HG02938 (cell line): ENCODE measurements at regions not wholly inside any gene's neighbourhood (a gene's known extent, or its start where the extent isn't known, plus 50 kb on each side); places are given as distances from the start of the nearest gene placed in this dataset.

Experiments
- ATAC-seq: cut with Tn5 transposase; IDR thresholded peaks from one replicate; pipeline ENCODE4 v1.9.1; 2021; ENCODE audit warnings: mild to moderate bottlenecking, moderate library complexity; ENCODE audit not compliant: unreplicated experiment

DNA sequence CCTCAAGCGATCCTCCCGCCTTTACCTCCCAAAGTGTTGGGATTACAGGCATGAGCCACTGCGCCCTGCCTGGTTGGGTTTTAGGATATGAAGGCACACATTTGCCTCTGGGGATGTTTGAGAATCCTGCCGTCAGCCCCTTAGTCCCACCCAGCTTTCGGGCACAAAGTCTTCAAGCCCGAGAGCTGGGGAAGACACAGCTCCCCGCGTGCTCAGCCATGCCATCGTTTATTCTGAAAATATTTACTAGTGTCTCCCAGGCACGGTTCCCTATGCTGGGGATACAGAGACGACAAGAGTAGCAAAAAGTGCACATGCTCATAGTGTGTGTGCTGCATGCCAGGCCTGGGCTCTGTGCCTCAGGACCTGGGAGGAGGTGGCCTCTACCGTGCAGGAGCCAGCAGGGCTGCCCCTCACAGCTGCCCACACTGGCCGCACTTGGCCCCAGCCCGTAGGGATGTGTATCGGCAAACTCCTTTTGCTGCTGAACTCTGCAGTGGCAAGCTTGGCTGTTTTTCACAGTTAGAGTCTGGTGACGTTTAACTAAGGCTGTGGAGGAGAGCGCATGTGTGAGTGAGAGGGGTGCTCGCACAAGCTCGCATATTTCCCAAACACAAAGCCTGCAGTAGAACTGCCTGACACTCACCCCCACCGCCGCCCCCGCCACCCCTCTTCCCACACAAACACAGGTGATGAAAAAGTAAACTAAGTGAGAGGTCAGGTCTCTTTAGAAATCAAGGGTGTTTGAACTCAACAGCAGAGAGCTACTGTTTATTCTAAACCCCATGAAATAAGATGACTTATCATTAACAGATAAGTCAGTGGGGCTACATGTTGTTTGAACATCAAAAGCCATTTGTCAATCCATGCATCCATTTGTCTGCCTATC, 266.4 kb downstream of the MRTFB start:
- ATAC-seq: no peak

- ATAC-seq: no peak
These were observed 264.2 kb downstream of the MRTFB start for GRCh38 chr16:14335297-14335696.

GRCh38 chr16:14334366-14335080, 263.4 kb downstream of the MRTFB start:
- ATAC-seq: no peak

DNA sequence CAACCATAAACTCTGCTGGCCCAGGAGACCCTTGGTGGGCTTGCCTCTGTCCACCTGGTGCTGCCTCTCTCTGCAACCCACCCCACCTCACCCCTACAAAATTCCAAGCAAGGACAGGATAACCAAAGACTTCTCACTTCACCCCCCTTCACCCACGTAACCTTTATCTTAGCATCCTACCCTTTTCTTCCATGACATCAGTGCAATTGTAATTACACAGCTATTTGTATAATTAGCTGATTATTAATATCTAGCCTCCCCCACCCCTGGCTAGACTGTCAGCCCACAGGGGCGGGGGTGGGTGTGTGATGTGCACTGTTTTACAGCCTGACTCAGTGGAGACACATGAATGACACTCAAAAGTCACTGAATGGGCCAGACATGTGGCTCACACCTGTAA, 262.2 kb downstream of the MRTFB start:
- no peak for ATAC-seq

DNA sequence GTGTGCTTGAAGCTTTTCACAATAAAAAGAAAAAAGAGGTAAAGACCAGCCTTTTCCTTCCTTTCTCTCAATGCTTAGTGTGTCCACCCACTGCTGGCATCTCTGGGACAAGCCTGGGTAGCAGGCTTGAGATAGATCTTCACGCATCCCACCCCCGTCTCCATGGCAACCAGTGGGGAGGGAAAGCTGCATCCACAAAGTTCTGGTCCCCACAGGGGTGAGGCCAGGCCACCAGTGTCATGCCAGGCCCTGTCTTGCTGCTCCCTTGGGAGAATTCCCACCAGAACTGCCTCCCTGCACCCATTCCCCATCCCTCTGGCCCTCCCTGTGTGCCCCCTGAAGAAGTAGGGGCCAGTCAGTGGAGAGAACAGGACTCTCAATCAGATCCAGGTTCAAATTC, 259.9 kb downstream of the MRTFB start:
- ATAC-seq: no peak

- ATAC-seq: no peak
These were observed 258.7 kb downstream of the MRTFB start for GRCh38 chr16:14329727-14330350.

DNA sequence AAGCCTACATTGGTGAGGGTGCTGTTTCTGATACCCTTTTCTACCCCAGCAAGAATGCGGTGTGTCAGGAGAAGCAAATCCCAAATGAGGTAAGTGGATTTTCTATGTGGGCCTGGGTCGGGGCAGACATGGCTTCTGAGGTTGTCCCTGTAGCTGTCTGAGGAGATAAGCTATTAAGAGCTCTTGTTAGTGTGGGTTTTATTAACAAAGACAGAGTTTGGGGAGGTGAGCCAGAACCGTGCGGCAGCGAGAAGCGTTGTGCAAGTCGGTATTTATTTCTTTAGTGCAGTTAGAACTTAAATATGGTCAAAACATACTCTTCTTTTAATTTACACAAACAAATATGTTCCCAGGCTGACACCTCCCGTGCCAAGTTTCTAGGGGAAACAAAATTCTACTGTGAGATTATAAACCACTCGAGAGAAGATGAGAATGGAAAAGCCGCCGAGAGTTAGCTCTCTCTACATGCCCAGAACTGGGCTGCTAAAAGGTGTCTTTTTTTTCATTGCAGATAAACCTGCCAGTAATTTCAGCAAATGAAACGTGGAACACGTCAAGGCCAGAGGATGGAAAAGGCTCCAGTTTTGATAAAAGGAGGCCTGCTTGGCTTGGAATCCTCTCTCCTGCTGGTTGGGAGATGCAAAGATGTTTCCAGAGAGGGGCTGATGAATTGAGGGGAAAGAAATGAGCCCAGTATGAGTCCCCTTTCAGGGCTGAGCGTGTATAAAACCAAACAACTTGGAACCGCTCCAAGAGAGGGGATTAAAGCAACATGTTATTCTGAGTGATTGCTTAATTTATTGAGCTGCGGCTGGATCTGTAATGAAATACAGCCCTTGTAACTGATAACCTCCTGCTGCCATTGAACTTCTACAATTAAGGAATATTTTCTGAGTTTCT, 254.6 kb downstream of the MRTFB start:
- ATAC-seq: no peak

DNA sequence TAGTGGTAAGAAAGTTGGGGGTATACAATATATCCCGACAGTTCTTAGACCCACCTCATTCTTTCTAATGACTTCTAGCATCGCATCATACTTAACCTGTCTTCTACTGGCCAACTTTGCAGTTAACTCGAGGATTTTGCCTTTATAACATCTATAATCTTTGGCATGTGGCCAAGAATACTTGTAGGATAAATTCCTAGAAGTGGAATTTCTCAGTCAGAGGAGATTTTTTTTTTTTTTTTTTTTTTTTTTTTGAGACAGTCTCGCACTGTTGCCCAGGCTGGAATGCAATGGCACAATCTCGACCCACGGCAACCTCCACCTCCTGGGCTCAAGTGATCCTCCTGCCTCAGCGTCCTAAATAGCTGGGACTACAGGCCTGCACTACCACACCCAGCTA, 253.5 kb downstream of the MRTFB start:
- no peak for ATAC-seq

GRCh38 chr16:14322186-14322585, 251.1 kb downstream of the MRTFB start:
- no peak for ATAC-seq

DNA sequence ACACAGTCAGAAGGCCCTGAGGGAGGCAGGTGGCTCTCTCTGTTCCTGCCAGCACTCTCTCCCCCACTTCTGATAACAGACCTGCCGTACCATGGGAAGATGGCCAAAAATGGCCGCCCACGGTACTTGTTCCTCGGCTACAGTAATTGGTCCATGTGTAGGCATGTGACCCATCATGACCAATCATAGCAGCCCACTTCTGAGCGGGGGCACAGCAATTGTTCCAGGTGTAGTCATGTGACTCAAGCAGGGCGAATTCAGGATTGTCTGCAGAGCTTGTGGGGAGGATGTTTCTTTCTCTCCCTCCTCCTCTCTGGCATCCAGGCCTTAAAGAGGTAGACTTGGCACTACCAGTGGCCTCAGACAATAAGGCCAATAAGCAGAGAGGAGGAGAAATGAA, 250.4 kb downstream of the MRTFB start:
- no peak for ATAC-seq

DNA sequence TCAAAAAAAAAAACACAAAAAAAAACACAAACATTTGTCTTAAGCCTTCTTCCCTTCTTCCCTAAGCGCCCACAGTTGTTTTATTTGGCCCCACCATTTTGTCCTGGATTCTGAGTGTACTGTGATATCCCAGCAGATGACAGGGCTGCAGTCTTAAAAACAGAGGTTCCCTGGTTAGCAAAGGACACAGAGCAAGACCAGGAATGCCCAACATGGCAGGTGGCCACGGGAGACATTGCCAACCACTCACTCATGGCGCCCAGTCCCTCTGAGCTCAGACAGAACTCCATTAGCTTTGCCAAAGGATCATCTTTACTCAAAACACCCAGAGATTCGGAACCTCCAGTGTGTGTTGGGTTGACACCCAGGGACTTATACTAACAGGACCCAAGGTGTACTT, 249.3 kb downstream of the MRTFB start:
- ATAC-seq: no peak
